Inflammatory macrophage (primary cell): ENCODE measurements at regions not wholly inside any gene's neighbourhood (a gene's known extent, or its start where the extent isn't known, plus 50 kb on each side); places are given as distances from the start of the nearest gene placed in this dataset.
"Not testable (repeated sequence)": the region's sequence is repeated elsewhere in the genome, so short reads cannot be mapped to it uniquely, and the experiment has no call there.

Experiments
- DNase-seq, 2 donors: peaks; one replicate each; pipeline ENCODE4 v3.0.0-alpha.2; 2020 to 2022

- DNase-seq = no peak
Observed at GRCh38 chr4:33996075-33996718, 2248.1 kb downstream of the ARAP2 start.

DNA sequence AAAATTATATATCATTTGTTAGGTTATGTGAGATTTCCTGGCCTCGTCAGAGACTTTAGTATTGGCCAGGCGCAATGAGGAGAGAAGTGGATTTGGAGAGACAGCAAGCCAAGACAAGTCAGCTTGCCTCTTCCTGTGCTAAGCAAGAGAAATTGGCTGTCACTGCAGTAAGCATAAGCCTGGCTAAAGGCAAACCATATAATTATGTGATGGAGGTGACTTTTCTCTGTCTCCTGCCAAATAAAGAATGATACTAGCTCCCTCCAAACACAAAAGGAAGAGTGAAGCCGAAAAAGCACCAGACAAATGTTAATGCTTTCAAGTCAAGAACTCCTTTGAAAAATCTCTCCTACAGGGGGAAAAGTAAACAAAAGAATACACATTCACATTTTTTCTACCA is 2246.0 kb downstream of the ARAP2 start:
- no peak for DNase-seq

- no peak for DNase-seq
Observed at GRCh38 chr4:34000356-34000755, 2244.0 kb downstream of the ARAP2 start.

- not testable (repeated sequence) for DNase-seq
Observed at GRCh38 chr4:34006540-34006939, 2237.8 kb downstream of the ARAP2 start.

DNA sequence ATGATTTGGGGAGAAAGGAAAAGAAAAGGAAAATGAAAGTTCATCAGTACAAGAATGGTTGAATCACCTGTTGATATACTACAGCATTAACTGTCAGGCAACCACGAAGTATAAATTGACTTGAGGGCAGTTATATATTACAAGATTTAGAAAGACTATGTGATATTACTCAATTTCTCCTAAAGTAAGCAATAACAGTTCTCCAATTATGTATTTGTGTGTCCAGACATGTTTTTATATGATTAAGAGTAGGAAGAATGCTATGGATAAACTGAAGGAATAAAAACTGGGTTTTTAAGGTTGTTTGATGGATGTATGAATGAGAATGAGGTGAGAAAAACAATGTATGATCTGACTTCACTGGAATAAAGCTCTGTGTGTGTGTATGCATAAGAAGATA is 2234.4 kb downstream of the ARAP2 start:
- no peak for DNase-seq

DNA sequence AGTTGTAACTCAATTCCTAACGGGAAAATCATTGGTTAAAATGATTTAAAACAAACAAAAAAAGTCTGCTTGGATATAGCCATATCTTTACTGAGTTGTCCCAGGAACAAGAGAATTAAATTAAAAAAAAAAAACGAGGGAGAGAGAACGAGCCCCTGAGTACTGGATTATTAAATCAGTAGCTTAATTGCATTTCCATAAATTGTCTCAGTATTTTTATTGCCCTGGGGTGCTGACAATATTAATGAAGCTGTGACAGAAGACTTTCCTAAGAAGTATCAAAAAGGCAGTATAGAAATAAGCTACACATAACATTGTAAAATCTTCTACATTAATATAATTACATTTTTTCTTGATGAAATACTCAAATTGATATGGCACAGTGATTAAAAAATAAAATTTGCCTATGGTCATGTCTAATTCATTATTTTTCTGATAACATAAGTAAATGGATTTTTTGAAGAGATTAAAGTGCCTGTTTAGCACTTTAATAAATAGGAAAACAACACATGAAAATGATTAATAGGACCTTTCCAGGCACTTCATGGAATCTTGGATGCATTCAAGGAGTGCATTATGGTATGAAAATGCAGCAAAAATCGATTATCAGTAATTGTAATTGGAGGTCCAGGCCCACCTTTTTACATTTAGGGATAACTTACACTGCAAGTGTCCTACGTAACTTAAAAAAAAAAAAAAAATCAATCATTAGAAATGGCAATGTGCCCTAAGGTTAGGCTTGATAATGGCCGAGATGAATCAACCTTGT is 2233.4 kb downstream of the ARAP2 start:
- no peak for DNase-seq

DNA sequence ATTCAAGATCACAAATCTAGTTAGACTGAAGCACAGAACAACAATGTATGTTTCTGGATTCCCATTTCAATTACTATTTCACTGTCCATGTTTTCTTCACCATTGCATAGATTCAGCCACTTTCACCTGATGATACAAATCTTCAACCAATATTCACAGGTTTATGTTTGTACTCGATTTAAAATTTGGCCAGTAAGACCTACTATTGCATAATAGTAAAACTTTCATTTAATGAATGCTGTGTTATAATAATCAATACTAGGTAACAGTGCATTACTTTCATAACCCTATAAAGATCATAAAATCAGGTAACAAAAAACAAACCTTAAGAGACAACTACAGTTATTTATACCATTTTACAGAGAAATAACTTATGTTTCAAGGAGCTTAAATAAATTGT is 2209.1 kb downstream of the ARAP2 start:
- DNase-seq = no peak

DNA sequence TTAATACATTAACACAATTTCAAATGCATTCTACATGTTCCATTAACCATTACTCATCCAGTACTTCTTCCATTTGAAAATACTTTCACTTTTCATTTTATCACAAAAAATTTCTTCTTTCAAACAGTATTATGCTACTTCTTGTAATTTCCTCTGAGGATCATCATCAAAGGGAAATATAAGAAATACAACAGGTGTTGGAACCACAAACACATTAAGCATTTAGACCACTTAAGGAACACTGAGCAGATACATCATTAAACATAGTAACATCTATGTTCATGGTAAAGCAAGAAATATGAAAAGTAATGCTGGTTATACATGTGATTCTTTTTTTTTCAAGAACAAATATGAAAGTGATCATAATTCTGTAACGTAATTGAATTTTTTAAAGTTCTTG is 2207.0 kb downstream of the ARAP2 start:
- no peak for DNase-seq

DNA sequence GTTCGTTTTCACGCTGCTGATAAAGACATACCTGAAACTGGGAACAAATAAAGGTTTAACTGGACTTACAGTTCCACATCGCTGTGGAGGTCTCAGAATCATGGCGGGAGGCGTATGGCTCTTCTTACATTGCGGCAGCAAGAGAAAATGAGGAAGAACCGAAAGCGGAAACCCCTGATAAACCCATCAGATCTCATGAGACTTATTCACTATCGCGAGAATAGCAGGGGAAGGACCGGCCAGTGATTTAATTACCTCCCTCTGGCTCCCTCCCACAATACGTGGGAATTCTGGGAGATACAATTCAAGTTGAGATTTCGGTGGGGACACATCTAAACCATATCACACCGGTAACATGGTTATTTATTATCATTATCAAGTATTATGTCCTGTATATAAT is 2204.5 kb downstream of the ARAP2 start:
- no peak for DNase-seq

- DNase-seq = no peak
Observed at GRCh38 chr4:34043131-34043530, 2201.2 kb downstream of the ARAP2 start.

- no peak for DNase-seq
Observed at GRCh38 chr4:34046580-34046979, 2197.7 kb downstream of the ARAP2 start.

DNA sequence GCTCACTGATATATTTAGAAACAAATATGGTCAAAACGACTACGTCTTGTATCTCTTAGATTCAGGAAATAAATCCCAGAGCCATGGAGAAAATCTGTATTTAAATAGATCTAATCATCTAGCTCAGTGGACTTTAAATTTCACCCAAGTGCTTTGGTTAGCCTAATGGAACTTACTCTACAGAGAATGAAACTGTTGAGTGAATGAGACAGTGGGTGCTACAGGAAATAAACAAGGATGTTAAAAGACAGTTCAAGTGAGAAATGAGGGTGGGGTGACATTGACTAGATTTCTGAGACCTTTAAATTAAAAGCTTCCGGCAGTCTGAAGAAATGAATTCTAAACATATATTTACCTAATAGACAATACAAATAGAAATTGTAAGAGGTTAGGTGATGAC is 2197.0 kb downstream of the ARAP2 start:
- no peak for DNase-seq

GRCh38 chr4:34066126-34066525 is 2178.2 kb downstream of the ARAP2 start:
- DNase-seq = no peak

DNA sequence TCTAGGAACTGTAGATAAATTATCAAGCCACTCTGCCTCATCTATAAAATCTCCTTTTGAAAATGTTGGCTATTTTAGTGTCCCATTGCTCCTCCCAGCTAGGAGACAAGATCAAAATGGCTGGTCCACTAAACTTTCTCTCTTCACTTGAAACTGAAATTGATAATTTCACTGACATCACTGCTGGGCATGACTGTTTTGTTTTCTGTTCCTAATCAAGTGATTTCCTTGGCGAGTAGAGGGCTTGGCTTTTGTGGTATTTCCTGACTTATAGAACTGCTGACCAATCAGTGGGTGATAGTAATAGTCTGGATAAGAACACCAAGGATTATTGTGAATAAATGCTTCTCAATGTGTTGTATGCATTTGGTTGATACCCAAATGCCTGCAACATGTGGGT is 2152.9 kb downstream of the ARAP2 start:
- DNase-seq = no peak

DNA sequence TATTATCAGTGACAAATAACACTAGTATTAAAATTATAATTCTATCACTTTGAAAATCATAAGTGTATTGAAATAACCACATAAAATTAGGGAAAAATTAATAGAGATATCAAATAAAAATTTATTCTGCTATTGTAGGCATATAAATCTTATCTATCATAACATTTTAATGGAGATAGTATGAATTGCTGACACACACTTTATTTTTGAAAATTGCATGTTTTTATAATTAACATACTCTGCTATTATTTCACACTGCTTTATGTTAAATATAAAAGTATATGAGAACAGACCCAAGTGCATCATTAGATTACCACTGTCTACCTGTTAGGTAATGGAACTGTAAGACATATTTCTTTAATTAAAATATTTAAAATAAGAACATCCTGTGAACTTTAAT is 2150.2 kb downstream of the ARAP2 start:
- no peak for DNase-seq

- DNase-seq = no peak
Observed at GRCh38 chr4:34105311-34105710, 2139.0 kb downstream of the ARAP2 start.

- no peak for DNase-seq
Observed at GRCh38 chr4:34108391-34108790, 2135.9 kb downstream of the ARAP2 start.

- DNase-seq = no peak
Observed at GRCh38 chr4:34112573-34112972, 2131.7 kb downstream of the ARAP2 start.

DNA sequence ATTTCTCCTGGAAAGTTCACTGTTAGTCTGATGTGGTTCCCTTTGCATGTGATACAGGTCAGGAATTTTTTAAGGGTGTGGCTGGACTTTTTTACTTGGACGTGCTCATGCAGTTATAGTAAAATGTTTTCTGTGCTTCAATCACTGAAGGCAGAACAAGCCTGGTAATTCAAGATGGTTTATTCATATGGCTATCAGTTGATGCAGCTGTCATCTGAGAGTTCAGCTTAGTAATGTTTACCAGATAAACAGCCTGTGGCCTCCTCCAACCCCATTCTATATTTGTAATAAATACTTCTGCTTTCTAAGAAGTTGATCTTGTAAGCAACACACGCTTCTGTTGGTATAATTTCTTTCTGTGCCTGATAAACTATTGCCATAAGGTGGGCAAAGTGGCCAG is 2105.9 kb downstream of the ARAP2 start:
- DNase-seq = no peak

DNA sequence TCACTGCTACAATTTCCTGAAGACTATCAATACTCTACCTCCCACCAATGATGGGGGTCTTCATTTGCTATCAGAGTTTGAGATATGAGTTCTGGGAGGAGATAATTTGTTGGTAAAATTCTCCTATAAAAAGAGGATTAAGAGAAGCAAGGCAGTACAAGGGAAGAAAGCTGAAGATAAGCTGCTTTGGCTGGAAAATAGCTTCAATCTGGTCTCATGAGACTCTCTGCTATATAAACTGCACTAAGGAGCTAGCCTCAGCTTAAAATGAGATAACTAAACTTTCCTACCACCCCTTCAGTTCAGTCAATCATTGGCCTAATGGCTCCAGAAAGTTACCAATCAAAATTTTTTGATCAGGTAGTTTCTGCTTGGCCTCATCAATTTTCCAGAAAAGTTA is 2105.0 kb downstream of the ARAP2 start:
- no peak for DNase-seq

- no peak for DNase-seq
Observed at GRCh38 chr4:34148322-34148908, 2095.9 kb downstream of the ARAP2 start.

- DNase-seq = no peak
Observed at GRCh38 chr4:34157547-34157946, 2086.8 kb downstream of the ARAP2 start.

GRCh38 chr4:34158878-34159277 is 2085.4 kb downstream of the ARAP2 start:
- DNase-seq = no peak

DNA sequence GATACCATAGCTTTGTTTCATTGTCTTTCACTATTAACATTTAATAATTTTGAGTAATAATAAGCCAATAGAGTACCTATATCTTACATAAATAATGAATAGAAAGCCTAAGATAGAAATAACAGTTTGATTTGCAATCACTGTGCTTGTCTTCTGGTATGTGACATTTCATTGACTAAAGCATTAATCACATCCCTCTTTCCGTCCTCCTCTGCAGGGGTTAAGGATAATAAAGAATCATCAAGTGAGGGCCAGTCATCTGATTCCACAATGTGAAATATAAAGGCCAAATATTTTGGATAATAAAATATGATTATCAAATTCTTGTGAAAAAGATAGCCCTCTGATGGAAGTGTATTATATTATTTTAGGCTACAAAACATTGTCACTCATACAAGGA is 2073.4 kb downstream of the ARAP2 start:
- no peak for DNase-seq
